GM19351 (cell line): ENCODE measurements at regions not wholly inside any gene's neighbourhood (a gene's known extent, or its start where the extent isn't known, plus 50 kb on each side); places are given as distances from the start of the nearest gene placed in this dataset.

Experiments
- ATAC-seq: cut with Tn5 transposase; IDR thresholded peaks from one replicate; pipeline ENCODE4 v1.9.1; 2021; ENCODE audit warnings: mild to moderate bottlenecking, moderate library complexity; ENCODE audit not compliant: unreplicated experiment

DNA sequence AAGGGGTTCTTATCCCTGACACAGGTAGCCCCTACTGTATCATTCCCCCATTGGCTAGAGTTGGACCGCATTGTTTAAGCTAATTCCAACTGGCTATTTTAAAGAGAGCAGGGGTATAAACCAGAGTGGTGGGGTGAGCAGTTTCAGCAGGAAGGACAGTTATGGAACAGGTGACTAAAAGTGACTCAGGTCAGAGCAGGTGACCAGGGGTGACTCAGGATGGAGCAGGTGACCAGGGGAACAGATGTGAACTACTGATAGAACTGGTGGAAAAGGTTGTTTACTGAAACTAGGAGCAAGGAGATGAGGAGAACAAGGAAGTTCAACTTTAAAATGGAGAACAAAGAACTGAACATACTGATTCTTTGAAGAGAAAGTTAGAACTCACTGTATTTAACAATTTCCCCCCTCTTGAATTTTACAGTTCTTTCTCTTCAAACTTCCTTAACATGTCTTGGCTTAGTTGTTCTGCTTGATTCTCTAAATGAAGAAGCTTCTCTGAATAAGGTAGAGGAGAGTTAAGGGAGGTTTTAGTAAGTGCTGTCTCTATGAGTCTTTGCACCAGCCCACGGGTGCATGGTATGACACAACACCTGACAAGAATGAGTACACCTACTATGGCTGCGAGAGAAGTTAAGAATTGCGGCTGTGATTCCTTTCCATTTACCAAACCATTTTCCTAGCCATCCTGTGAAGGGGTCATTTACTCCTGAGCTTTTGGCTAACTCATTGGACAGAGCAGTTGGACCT, 83.4 kb upstream of the WNT7A start:
- no peak for ATAC-seq

DNA sequence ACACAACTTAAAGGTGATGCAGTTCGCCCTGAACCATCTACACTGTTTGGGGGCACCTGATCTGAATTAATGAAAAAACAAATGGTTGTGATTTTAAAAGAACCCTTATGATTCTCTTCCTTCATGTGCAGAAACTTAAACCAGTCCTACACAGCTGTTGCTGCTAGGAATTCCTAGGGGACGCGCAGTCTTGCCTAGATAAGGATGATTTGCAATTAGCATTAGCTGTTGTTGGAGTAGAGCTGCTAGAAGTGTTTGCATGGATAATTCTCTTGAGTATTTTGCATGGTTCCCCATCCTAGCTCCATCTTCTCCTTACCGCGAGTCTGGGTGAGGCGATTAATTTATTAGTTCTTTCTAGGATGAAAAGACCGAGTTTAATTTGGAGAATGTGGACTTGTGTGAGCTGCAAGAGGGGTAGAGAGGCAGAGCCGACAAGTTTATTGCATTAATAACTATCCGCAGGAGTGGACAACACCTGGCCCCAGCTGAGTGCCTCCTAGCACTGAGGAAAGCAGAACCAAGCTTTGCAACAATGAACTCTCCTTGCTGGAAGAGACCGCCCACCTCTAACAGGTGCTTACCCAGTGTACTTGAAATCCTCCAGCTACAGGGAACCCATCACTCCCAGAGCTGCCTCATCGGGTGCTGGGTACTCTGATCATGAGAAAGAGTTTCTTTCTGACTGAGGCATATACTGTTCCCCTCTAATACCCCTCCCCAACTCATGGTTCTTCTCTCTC, 75.0 kb upstream of the WNT7A start:
- ATAC-seq = no peak

DNA sequence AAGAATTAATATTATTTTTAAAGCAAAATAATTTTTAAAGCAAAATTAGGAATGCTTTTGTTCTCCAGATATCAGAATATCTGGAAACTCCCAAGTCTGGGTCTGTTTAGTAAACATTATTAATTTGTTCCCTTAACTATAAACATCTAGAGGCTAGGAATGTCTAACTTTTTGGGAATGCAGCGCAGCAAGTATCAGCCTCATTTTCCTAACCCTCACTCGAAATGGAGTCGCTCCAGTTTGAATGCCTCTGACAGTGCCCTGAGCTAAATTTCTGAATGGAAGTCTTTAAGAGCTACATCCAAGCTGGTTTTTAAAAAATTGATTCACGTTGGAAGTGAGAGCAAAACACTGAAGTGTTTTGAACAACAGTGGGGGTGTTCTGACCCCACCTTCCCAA, 74.4 kb upstream of the WNT7A start:
- ATAC-seq = no peak

DNA sequence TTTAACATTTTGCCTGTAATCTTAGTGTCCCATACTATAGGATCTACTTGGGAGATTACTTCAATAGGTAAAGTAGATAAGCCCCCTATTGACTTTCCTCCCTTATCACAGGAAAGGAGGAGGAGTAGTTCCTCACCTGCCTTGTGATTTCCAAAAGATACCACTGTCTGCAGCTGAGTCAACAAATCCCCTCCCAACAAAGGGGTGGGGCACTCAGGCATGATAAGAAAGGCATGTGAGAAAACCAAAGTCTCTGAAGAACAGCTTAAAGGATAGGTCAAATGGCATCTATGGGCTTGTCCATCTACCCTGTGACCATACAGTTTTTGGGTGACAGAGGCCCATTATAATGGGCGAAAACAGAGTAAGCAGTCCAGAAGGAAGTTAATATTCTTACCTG, 71.3 kb upstream of the WNT7A start:
- no peak for ATAC-seq

DNA sequence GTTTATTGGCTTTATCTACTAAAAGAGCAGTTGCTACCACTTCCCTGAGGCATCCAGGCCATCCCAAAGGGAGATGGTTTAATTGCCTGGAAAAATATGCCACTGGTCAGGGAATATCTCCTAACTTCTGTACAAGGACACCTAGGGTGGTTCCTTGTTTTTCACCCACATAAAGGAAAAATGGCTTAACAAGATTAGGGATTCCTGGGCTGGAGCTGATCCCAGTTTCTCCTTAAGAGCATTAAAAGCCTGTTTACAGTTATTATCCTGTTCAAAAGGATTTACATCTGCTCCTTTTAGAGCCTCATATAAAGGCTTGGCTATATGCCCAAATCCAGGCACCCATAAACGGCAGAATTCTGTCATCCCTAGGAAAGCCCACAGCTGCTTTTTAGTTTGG, 70.2 kb upstream of the WNT7A start:
- ATAC-seq = no peak

GRCh38 chr3:13947912-13948311, 68.0 kb upstream of the WNT7A start:
- no peak for ATAC-seq

DNA sequence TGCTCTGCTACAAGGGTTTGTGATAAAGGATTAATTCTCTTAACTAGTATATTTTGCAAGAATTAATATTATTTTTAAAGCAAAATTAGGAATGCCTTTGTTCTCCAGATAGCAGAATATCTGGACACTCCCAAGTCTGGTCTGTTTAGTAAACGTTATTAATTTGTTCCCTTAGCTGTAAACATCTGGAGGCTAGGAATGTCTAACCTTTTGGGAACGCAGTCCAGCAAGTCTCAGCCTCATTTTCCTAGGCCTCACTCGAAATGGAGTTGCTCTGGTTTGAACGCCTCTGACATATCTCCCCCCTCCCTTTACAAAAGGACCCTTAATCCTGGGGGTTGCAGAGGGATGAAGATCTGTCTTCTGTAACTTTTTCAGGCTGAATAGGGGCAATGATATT, 59.3 kb upstream of the WNT7A start:
- ATAC-seq = no peak

DNA sequence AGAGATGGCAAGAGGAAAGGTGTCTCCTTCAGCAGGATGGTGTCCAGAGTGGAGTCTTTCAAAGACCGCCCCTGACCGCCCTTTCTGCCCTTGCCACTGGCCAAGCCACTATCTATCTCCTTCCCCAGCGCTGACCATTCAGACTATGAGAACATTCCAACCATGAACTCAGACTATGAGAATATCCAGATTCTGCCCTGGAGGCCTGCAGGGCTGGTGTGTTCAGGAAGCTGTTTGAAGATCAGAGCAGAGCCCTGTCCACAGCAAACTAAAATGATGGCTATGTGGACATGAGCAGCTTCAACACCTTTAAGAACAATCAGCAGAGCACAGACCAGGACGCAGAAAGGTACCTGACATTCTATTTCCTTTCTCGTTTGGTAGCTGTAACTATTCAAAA, 57.3 kb upstream of the WNT7A start:
- ATAC-seq = no peak

GRCh38 chr3:13935494-13936094, 55.7 kb upstream of the WNT7A start:
- ATAC-seq = no peak

- ATAC-seq = no peak
These were observed 54.9 kb upstream of the WNT7A start for GRCh38 chr3:13934813-13935212.

- no peak for ATAC-seq
These were observed 54.4 kb upstream of the WNT7A start for GRCh38 chr3:13934315-13934714.

GRCh38 chr3:13932578-13933295, 52.9 kb upstream of the WNT7A start:
- ATAC-seq = no peak

- ATAC-seq = no peak
These were observed 51.3 kb upstream of the WNT7A start for GRCh38 chr3:13931172-13931571.
